K562 (cell line): ENCODE measurements at regions not wholly inside any gene's neighbourhood (a gene's known extent, or its start where the extent isn't known, plus 50 kb on each side); places are given as distances from the start of the nearest gene placed in this dataset.

Source experiments
- ATAC-seq: fragments of 200-7000 bp; cut with Tn5 transposase; 3 replicates; pipeline ENCODE4 v1.9.1; 2020; ENCODE audit warnings: moderate library complexity
- BruUV-seq: library from RNA; stranded (reverse); fragments of 400-500 nt; replicated peaks from 2 replicates; lab custom pipeline; 2021; lab: Mats Ljungman, UMichigan
- CTCF ChIA-PET: fragments of 300-600 bp; formaldehyde crosslinking; extraction: SDS; loops from one replicate; lab custom pipeline; 2021; ENCODE audit warnings: low intra/inter-chr PET ratio; lab: Yijun Ruan, JAX
- POLR2A ChIA-PET: fragments of 300-600, 350-650 bp; sonication (Branson Sonifier 250); formaldehyde crosslinking; extraction: SDS; loops from one replicate; lab custom pipeline; 2021; ENCODE audit warnings: antibody characterized with exemption, inconsistent platforms; lab: Yijun Ruan, JAX
- DNase-seq, 4 experiments: peaks; one replicate each; pipeline versions ENCODE4 v3.0.0 to v3.0.0-alpha.2; 2011 to 2018; ENCODE audit warnings: low spot score in 3 of 4, mixed read lengths in 3 of 4; ENCODE audit errors: extremely low read depth in 1 of 4
- FAIRE-seq: peaks from 2 replicates; lab custom pipeline; 2011; peaks lifted over from hg19 to GRCh38; lab: Jason Lieb, UNC
- H2AFZ ChIP-seq: 2 replicates; pipeline ENCODE4 v1.6.0; 2011; ENCODE audit warnings: low read depth, low read length, control low read depth, inconsistent platforms
- H3K27ac ChIP-seq: fragments of 200-600 bp; 3 replicates; pipeline ENCODE4 v1.8.0; 2011; ENCODE audit warnings: low read depth, mild to moderate bottlenecking, control low read depth, inconsistent platforms, low read length, moderate library complexity, mixed read lengths; ENCODE audit errors: extremely low read depth
- H3K27me3 ChIP-seq, 2 experiments: fragments of 300-600 bp in 1 of 2; 2 replicates in 1 of 2; 3 replicates in 1 of 2; pipeline versions ENCODE4 v1.6.0 to v1.8.0; 2011; ENCODE audit warnings: inconsistent platforms in 2 of 2, low read length in 2 of 2, mild to moderate bottlenecking in 1 of 2, mixed read lengths in 1 of 2, moderate library complexity in 1 of 2; ENCODE audit not compliant: control insufficient read depth in 2 of 2, insufficient read depth in 2 of 2
- H3K36me3 ChIP-seq: fragments of 300-600 bp; 3 replicates; pipeline ENCODE4 v1.8.0; 2011; ENCODE audit warnings: mild to moderate bottlenecking, low read length, inconsistent platforms; ENCODE audit not compliant: control insufficient read depth, insufficient read depth
- H3K4me1 ChIP-seq, 2 experiments: fragments of 200-600 bp in 1 of 2; replicated peaks in 1 of 2; 2 replicates in 1 of 2; 3 replicates in 1 of 2; pipeline versions ENCODE4 v1.5.1 to v1.8.0; 2011; ENCODE audit warnings: inconsistent platforms in 2 of 2, low read length in 2 of 2, mild to moderate bottlenecking in 1 of 2, mixed read lengths in 1 of 2, moderate library complexity in 1 of 2; ENCODE audit not compliant: control insufficient read depth in 2 of 2, insufficient read depth in 2 of 2
- H3K4me2 ChIP-seq: 2 replicates; pipeline ENCODE4 v1.6.1; 2011; ENCODE audit warnings: low read length, control low read depth, inconsistent platforms, mixed read lengths; ENCODE audit not compliant: insufficient read depth
- H3K4me3 ChIP-seq: fragments of 200-600 bp; sonication (generic), shearing (Covaris generic); 2 replicates; pipeline ENCODE4 v1.5.1; 2016; ENCODE audit warnings: control low read depth, inconsistent platforms
- H3K79me2 ChIP-seq: fragments of 200-600 bp; 3 replicates; pipeline ENCODE4 v1.8.0; 2011; ENCODE audit warnings: low read length, inconsistent platforms; ENCODE audit not compliant: control insufficient read depth, insufficient read depth
- H3K9ac ChIP-seq, 2 experiments: 2 replicates each; pipeline versions ENCODE4 v1.6.0 to v1.6.1; 2011; ENCODE audit warnings: low read depth in 2 of 2, low read length in 2 of 2, control low read depth in 1 of 2, inconsistent platforms in 1 of 2, mild to moderate bottlenecking in 1 of 2, mixed read lengths in 1 of 2; ENCODE audit not compliant: insufficient read depth in 1 of 2
- H3K9me1 ChIP-seq: one replicate; pipeline ENCODE4 v1.6.0; 2011; ENCODE audit warnings: inconsistent platforms, mild to moderate bottlenecking, low read length, moderate library complexity; ENCODE audit not compliant: control insufficient read depth, insufficient read depth
- H3K9me3 ChIP-seq: replicated peaks from 2 replicates; pipeline ENCODE4 v1.5.1; 2011; ENCODE audit warnings: low read depth, low read length, inconsistent platforms; ENCODE audit not compliant: control insufficient read depth, insufficient read depth
- H4K20me1 ChIP-seq: replicated peaks from 2 replicates; pipeline ENCODE4 v1.6.1; 2011; ENCODE audit warnings: low read length, inconsistent platforms, mixed read lengths; ENCODE audit not compliant: control insufficient read depth, insufficient read depth
- C11orf30 ChIP-seq: fragments of 450-650 bp; IDR thresholded peaks from 2 replicates; pipeline ENCODE4 v1.6.1; 2016; ENCODE audit warnings: low read depth, mild to moderate bottlenecking
- CBX3 ChIP-seq, 2 experiments: IDR thresholded peaks; 1 replicate in 1 of 2; 2 replicates in 1 of 2; pipeline ENCODE4 v1.6.1; 2012; ENCODE audit warnings: inconsistent platforms in 2 of 2, low read length in 2 of 2, borderline replicate concordance in 1 of 2, control low read depth in 1 of 2
- CHD4 ChIP-seq: fragments of 200-600 bp; sonication (generic); IDR thresholded peaks from 3 replicates; pipeline ENCODE4 v1.6.1; 2012; ENCODE audit warnings: low read depth, mild to moderate bottlenecking, mixed read lengths, low read length, inconsistent platforms; ENCODE audit not compliant: insufficient read depth, insufficient replicate concordance, poor library complexity, severe bottlenecking
- JUNB ChIP-seq: fragments of 450-650 bp; formaldehyde crosslinking; conservative IDR thresholded peaks from 2 replicates; pipeline ENCODE4 v1.4.0; 2020; ENCODE audit warnings: mild to moderate bottlenecking
- SNRNP70 ChIP-seq: fragments of 200-400 bp; formaldehyde crosslinking; optimal IDR thresholded peaks from 2 replicates; pipeline ENCODE3; 2017; ENCODE audit warnings: low read depth, low read length
- TFAM ChIP-seq: fragments of 250-450 bp; sonication (Bioruptor Pico); conservative IDR thresholded peaks from 2 replicates; pipeline ENCODE4 v1.5.0; 2021; ENCODE audit warnings: mild to moderate bottlenecking, moderate library complexity
- WGBS: fragments of 100-300 bp; shearing (Covaris generic); methylation state at CpG from one replicate; pipeline ENCODE4 v1.1.6; 2016; ENCODE audit warnings: low coverage, mixed read lengths; ENCODE audit not compliant: insufficient coverage; ENCODE audit errors: missing lambda C conversion rate; 5-methylcytosine and 5-hydroxymethylcytosine counted together
- in situ Hi-C: fragments of 300-500 bp; cut with MboI; formaldehyde crosslinking; loops from 4 replicates; pipeline ENCODE4 v1.15.0; 2018; ENCODE audit warnings: inconsistent platforms, mixed read lengths
- intact Hi-C: fragments of 100-400 bp; cut with micrococcal nuclease; formaldehyde crosslinking; loops from 2 replicates; pipeline ENCODE4 v1.14.2; 2022
- TF ChIP-seq, protein P1 (sequence below), 2 experiments: fragments of 450-650 bp in 1 of 2; sonication (generic) in 1 of 2; formaldehyde crosslinking in 1 of 2; IDR thresholded peaks; 2 replicates each; pipeline versions ENCODE4 v1.7.1 to v1.9.0; 2016 to 2022; ENCODE audit warnings: inconsistent platforms in 1 of 2, mild to moderate bottlenecking in 1 of 2, missing genetic modification reagents in 1 of 2
- TF ChIP-seq, protein P2 (sequence below): fragments of 200-400 bp; formaldehyde crosslinking; IDR thresholded peaks from 2 replicates; pipeline ENCODE4 v1.6.1; 2017; ENCODE audit warnings: mild to moderate bottlenecking, low read depth, low read length, moderate library complexity
- TF ChIP-seq, protein P3 (sequence below): conservative IDR thresholded peaks from 2 replicates; pipeline ENCODE4 v1.6.1; 2011; ENCODE audit warnings: low read depth, mild to moderate bottlenecking, low read length; ENCODE audit not compliant: control insufficient read depth

DNA sequence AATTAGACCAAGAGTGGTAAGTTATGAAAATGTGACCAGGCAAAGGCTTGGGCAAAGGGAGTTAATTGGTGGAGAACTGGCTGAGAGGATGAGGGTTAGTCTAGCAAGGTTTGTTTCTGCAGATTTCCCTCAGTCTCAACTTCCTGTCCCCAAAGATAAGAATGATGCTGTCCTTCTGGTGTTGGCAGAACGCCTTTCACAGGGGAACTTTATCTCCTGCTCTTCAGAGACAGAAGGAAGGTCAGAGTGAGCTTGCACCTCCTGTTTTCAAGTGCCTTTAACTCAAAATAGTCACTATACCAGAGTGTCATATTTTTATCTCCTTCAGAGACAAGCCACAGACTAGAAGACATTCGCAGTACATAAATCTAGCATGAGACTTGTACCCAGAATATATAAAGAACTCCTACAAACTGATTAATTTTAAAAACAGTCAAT, 95.7 kb downstream of the TEX51 start:
- POLR2A ChIA-PET = no interaction called here
- H3K27ac ChIP-seq = peak overlapping the region; percentile 4; the same call in 1 of the 3 replicates
- H2AFZ ChIP-seq = no peak overlapping the region
- peaks cover 10 to 33% of the 10 kb centered on the region in 2 experiments; a peak in 4 of 5 replicates for H3K4me1 ChIP-seq
- no peaks in the 10 kb centered on the region; the same call in 1 of the 2 replicates for H3K9me3 ChIP-seq
- H3K79me2 ChIP-seq = no peaks in the 10 kb centered on the region
- peak; percentile 96 for ATAC-seq
- peaks cover 9% of the 10 kb centered on the region for H4K20me1 ChIP-seq
- intact Hi-C loops (no loop called here), in situ Hi-C loops (no loop called here)
- DNase-seq = peak; percentile 38 to 88 (median 66)
- CTCF ChIA-PET = no interaction called here
- no TSS peak for BruUV-seq
- FAIRE-seq = peak; percentile 95
- 0% methylated on average over 2 of the region's 2 CpGs for WGBS
- H3K27me3 ChIP-seq = 0 out of 5 replicates have a peak, but pooled peaks cover 0 to 9% of the 10 kb centered on the region in 2 experiments
- peaks cover 3% of the 10 kb centered on the region for H3K9me1 ChIP-seq
- no peaks in the 10 kb centered on the region for H3K36me3 ChIP-seq
- peak overlapping the region; percentile 38; the same call in 1 of the 2 replicates for H3K4me2 ChIP-seq
- no peak overlapping the region for H3K4me3 ChIP-seq
- H3K9ac ChIP-seq = no peak overlapping the region
- TF ChIP-seq SNRNP70 (no peak), C11orf30 (no peak), JUNB (no peak), TFAM (CRISPR knock-in tag) (no peak), CHD4 (no peak), CBX3 (IDR thresholded peaks at IDR 0.05; ENCODE audit: borderline replicate concordance in 1 of 2, low read length in 2 of 2) (peak in 1 of 2 experiments; percentile 84; a peak in 1 of 3 replicates)
- TF ChIP-seq, protein P1, sequence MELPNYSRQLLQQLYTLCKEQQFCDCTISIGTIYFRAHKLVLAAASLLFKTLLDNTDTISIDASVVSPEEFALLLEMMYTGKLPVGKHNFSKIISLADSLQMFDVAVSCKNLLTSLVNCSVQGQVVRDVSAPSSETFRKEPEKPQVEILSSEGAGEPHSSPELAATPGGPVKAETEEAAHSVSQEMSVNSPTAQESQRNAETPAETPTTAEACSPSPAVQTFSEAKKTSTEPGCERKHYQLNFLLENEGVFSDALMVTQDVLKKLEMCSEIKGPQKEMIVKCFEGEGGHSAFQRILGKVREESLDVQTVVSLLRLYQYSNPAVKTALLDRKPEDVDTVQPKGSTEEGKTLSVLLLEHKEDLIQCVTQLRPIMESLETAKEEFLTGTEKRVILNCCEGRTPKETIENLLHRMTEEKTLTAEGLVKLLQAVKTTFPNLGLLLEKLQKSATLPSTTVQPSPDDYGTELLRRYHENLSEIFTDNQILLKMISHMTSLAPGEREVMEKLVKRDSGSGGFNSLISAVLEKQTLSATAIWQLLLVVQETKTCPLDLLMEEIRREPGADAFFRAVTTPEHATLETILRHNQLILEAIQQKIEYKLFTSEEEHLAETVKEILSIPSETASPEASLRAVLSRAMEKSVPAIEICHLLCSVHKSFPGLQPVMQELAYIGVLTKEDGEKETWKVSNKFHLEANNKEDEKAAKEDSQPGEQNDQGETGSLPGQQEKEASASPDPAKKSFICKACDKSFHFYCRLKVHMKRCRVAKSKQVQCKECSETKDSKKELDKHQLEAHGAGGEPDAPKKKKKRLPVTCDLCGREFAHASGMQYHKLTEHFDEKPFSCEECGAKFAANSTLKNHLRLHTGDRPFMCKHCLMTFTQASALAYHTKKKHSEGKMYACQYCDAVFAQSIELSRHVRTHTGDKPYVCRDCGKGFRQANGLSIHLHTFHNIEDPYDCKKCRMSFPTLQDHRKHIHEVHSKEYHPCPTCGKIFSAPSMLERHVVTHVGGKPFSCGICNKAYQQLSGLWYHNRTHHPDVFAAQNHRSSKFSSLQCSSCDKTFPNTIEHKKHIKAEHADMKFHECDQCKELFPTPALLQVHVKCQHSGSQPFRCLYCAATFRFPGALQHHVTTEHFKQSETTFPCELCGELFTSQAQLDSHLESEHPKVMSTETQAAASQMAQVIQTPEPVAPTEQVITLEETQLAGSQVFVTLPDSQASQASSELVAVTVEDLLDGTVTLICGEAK (IDR thresholded peaks at IDR 0.05) = peak; percentile 53
- TF ChIP-seq, protein P1 (CRISPR knock-in tag; IDR thresholded peaks at IDR 0.05) = no peak
- TF ChIP-seq, protein P2, sequence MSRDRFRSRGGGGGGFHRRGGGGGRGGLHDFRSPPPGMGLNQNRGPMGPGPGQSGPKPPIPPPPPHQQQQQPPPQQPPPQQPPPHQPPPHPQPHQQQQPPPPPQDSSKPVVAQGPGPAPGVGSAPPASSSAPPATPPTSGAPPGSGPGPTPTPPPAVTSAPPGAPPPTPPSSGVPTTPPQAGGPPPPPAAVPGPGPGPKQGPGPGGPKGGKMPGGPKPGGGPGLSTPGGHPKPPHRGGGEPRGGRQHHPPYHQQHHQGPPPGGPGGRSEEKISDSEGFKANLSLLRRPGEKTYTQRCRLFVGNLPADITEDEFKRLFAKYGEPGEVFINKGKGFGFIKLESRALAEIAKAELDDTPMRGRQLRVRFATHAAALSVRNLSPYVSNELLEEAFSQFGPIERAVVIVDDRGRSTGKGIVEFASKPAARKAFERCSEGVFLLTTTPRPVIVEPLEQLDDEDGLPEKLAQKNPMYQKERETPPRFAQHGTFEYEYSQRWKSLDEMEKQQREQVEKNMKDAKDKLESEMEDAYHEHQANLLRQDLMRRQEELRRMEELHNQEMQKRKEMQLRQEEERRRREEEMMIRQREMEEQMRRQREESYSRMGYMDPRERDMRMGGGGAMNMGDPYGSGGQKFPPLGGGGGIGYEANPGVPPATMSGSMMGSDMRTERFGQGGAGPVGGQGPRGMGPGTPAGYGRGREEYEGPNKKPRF = no peak
- TF ChIP-seq, protein P3, sequence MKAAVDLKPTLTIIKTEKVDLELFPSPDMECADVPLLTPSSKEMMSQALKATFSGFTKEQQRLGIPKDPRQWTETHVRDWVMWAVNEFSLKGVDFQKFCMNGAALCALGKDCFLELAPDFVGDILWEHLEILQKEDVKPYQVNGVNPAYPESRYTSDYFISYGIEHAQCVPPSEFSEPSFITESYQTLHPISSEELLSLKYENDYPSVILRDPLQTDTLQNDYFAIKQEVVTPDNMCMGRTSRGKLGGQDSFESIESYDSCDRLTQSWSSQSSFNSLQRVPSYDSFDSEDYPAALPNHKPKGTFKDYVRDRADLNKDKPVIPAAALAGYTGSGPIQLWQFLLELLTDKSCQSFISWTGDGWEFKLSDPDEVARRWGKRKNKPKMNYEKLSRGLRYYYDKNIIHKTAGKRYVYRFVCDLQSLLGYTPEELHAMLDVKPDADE = no peak
